ENCODE measurements at regions not wholly inside any gene's neighbourhood (a gene's known extent, or its start where the extent isn't known, plus 50 kb on each side); places are given as distances from the start of the nearest gene placed in this dataset.

DNA sequence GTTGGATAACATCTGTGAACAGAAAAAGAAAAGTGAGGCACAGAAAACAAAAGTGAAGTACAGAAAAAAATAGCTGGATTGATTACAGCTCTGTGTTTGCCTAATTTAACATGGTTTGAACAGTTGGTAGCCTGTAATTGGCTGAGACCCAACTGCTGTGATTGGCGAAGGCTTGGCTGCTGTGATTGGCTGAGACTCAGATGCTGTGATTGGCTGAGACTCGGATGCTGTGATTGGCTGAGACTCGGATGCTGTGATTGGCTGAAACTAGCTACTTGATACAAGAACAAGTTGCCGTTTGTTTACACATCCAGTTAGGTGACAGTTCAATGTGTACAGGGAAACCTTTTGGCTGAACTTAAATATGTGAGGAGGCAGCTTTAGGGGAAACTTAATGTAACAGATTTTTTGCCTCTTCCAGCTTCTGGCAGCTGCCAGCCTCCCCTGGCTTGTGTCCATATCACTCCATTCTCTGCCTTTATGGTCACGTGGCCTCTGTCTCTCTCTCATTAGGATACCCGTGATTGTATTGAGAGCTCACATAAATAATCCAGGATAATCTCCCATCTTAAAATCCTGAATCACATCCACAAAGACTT, 223.4 kb upstream of the FOXA2 start:
- TF ChIP-seq CTCF (IDR thresholded peaks at IDR 0.05) (no peak), EZH2 (IDR thresholded peaks at IDR 0.05; ENCODE audit: borderline replicate concordance, insufficient read depth, low read depth, low read length, poor library complexity, severe bottlenecking) (no peak)
